Uterus (tissue), 3 donors: ENCODE measurements at regions not wholly inside any gene's neighbourhood (a gene's known extent, or its start where the extent isn't known, plus 50 kb on each side); places are given as distances from the start of the nearest gene placed in this dataset.

Experiments
- DNase-seq, 2 donors: peaks; one replicate each; pipeline ENCODE4 v3.0.0-alpha.2; 2019 to 2020
- H3K27ac ChIP-seq, 2 donors: fragments of 200-600 bp; sonication (generic); 1 replicate in 1 of 2; 2 replicates in 1 of 2; pipeline ENCODE4 v1.5.1; 2016 to 2018
- H3K27me3 ChIP-seq, 2 donors: fragments of 200-600 bp; sonication (generic); one replicate each; pipeline ENCODE4 v1.5.1; 2018 to 2019; ENCODE audit warnings: control low read depth in 1 of 2
- H3K36me3 ChIP-seq, 2 donors: fragments of 200-600 bp; sonication (generic); one replicate each; pipeline ENCODE4 v1.5.1; 2019; ENCODE audit warnings: control low read depth in 1 of 2
- H3K4me1 ChIP-seq, 2 donors: fragments of 200-600 bp; sonication (generic); one replicate each; pipeline ENCODE4 v1.5.1; 2018 to 2019; ENCODE audit warnings: control low read depth in 1 of 2
- H3K4me3 ChIP-seq, 2 donors: fragments of 200-600 bp; sonication (generic); 1 replicate in 1 of 2; 2 replicates in 1 of 2; pipeline ENCODE4 v1.5.1; 2018 to 2019; ENCODE audit warnings: mild to moderate bottlenecking in 1 of 2
- H3K9me3 ChIP-seq, 2 donors: fragments of 200-600 bp; sonication (generic); one replicate each; pipeline ENCODE4 v1.5.1; 2019; ENCODE audit warnings: control low read depth in 1 of 2
- POLR2A ChIP-seq, 2 donors: fragments of 450-650 bp; IDR thresholded peaks; one replicate each; pipeline ENCODE4 v1.6.1; 2016; ENCODE audit warnings: antibody characterized with exemption in 2 of 2, mild to moderate bottlenecking in 1 of 2, moderate library complexity in 1 of 2
- intact Hi-C: fragments of 100-400 bp; cut with DNase I; formaldehyde crosslinking; loops from one replicate; pipeline ENCODE4 v1.15.1; 2023; ENCODE audit warnings: low total_unique reads
- TF ChIP-seq, protein P1 (sequence below), 4 experiments: fragments of 200-600 bp in 2 of 4; fragments of 450-650 bp in 2 of 4; sonication (generic) in 2 of 4; IDR thresholded peaks; one replicate each; pipeline ENCODE4 v1.5.1; 2016 to 2019; ENCODE audit warnings: antibody characterized with exemption in 4 of 4, mild to moderate bottlenecking in 2 of 4, moderate library complexity in 1 of 4
- donor health status: DM: yes; HTN: yes; CAD: no.

DNA sequence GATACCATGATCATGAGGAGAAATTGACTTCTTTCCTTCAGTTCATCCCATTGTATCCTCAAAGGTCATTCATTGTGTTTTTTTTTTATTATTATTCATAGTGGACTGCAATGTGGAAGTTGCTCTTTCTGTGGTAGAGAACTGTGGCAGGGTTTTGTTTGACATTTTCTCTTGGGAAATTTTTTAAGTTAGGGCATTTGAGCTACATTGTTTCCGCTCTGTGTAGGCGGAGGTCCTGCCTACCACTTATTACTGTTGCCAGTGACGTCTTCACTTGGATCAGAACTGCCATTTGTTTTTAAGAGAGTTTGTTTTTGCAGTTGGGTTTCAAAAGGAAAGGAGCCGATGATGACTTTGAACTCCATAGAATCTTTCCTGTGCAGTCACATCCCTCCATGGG lies 287.4 kb upstream of the FMN2 start:
- H3K4me3 ChIP-seq: no peak overlapping the region
- no peaks in the 10 kb centered on the region for H3K4me1 ChIP-seq
- TF ChIP-seq, protein P1, sequence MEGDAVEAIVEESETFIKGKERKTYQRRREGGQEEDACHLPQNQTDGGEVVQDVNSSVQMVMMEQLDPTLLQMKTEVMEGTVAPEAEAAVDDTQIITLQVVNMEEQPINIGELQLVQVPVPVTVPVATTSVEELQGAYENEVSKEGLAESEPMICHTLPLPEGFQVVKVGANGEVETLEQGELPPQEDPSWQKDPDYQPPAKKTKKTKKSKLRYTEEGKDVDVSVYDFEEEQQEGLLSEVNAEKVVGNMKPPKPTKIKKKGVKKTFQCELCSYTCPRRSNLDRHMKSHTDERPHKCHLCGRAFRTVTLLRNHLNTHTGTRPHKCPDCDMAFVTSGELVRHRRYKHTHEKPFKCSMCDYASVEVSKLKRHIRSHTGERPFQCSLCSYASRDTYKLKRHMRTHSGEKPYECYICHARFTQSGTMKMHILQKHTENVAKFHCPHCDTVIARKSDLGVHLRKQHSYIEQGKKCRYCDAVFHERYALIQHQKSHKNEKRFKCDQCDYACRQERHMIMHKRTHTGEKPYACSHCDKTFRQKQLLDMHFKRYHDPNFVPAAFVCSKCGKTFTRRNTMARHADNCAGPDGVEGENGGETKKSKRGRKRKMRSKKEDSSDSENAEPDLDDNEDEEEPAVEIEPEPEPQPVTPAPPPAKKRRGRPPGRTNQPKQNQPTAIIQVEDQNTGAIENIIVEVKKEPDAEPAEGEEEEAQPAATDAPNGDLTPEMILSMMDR (IDR thresholded peaks at IDR 0.05): no peak
- TF ChIP-seq POLR2A (IDR thresholded peaks at IDR 0.05): no peak
- DNase-seq: no peak
- no peak overlapping the region for H3K27ac ChIP-seq
- intact Hi-C loops: no loop called here
- H3K36me3 ChIP-seq: no peaks in the 10 kb centered on the region
- H3K9me3 ChIP-seq: no peaks in the 10 kb centered on the region
- H3K27me3 ChIP-seq: no peaks in the 10 kb centered on the region

DNA sequence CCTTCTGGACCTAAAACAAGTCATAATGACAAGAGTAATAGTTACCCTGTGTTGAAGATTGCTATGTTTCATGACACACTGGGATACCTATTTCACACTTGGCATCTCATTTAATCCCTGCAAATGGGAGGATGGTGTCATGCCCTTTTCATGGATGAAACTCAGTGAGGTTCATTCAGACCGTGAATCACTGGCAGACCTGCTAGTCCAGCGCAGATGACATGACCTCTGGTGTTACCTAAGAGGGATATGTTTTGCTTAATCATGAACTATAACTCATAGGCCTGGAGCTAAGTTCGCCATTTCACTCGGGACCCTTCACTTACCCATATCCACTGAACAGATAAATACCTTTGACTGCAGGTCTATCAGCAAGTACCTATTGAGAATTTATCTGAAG lies 286.6 kb upstream of the FMN2 start:
- H3K9me3 ChIP-seq: no peaks in the 10 kb centered on the region
- DNase-seq: no peak
- peak overlapping the region; percentile 66 to 81 for H3K27ac ChIP-seq
- no peaks in the 10 kb centered on the region for H3K36me3 ChIP-seq
- H3K27me3 ChIP-seq: no peaks in the 10 kb centered on the region
- no peak for TF ChIP-seq POLR2A (IDR thresholded peaks at IDR 0.05)
- TF ChIP-seq, protein P1 (IDR thresholded peaks at IDR 0.05): no peak
- intact Hi-C loops: no loop called here
- no peaks in the 10 kb centered on the region for H3K4me1 ChIP-seq
- H3K4me3 ChIP-seq: no peak overlapping the region

DNA sequence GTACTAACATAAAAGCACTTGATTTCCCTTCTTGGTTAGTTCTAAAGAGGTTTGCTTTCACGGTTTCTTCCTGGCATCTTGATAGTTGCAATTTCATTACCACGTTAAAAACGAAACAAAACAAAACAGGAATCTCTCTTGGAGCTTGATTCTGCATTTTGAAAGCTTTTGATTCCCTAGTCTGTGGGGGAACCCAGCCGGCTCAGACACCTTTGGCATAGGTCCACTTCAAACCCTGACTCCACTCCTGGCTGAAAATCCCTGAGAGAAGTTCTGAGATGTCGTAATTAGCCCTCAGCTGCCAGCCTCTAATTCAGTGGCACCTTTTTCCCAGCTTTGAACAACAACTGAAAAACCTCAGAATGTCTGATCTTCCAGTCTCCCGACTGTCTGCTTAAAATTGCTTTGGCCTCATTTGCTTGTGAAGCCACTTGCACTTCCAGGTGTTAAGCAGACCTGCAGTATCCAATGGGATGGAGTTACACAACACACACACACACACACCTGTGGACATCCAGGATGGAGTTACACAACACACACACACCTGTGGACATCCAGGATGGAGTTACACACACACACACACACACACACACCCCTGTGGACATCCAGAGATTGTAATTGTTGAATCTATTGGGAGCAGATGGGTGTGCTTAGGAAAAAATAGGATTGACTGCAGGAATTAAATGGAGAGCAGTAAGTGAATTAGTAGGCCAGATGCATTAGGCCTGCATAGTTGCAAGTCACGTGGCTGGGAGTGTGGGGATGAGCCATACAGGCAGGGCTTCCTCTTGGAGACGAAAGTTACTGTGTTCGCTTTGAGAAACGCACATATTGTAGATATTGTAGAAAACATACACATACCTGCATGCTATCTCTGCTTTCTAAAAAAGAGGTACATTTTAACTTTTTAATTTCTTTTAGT lies 285.6 kb upstream of the FMN2 start:
- TF ChIP-seq POLR2A (IDR thresholded peaks at IDR 0.05): no peak
- TF ChIP-seq, protein P1 (IDR thresholded peaks at IDR 0.05): no peak
- no peaks in the 10 kb centered on the region for H3K27me3 ChIP-seq
- H3K4me3 ChIP-seq: peak overlapping the region; percentile 5 to 11
- no peak for DNase-seq
- H3K36me3 ChIP-seq: no peaks in the 10 kb centered on the region
- H3K27ac ChIP-seq: peak overlapping the region; percentile 66 to 81
- intact Hi-C loops: no loop called here
- H3K9me3 ChIP-seq: no peaks in the 10 kb centered on the region
- no peaks in the 10 kb centered on the region for H3K4me1 ChIP-seq

DNA sequence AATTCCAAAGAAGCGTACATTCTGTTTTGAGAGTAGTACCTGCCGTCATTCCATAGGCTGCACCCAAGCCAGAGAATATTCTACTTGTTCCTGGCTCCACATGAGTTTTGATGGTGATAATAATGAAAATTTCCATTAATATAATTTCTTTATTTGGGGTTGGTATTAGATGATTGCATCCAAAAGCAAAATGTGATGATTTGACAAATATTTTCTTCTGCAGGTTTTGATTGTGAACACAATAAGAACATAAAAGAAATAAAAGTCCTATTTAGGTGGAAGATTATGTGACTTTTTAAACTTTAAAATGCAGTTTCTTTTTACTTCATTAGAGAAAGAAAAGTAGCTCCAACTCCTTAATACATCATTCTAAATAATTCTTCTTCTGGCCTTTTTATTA lies 284.8 kb upstream of the FMN2 start:
- TF ChIP-seq, protein P1 (IDR thresholded peaks at IDR 0.05): no peak
- no peak for TF ChIP-seq POLR2A (IDR thresholded peaks at IDR 0.05)
- peak overlapping the region in 1 of 2 donors; percentile 81 for H3K27ac ChIP-seq
- H3K27me3 ChIP-seq: no peaks in the 10 kb centered on the region
- H3K4me3 ChIP-seq: no peak overlapping the region
- H3K36me3 ChIP-seq: no peaks in the 10 kb centered on the region
- no peaks in the 10 kb centered on the region for H3K4me1 ChIP-seq
- no peak for DNase-seq
- H3K9me3 ChIP-seq: no peaks in the 10 kb centered on the region
- intact Hi-C loops: no loop called here

DNA sequence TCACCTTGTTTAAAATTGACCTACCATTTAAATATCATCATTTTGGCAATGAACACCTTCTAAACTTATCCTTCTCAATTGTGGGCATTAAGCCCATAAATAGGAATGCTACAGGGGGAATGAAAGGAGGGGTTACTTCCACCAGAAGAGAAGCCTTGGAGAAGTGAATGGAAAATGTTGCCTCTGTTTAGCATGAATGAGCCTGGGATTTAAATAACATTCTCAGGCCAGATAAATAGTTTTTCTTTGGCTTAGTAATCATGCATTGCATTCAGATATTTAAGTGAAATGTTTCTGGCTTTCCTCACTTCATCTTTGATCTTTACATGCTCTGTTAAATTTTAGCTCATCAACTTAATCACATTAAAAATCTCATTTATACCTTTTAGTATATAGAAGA lies 284.3 kb upstream of the FMN2 start:
- Histone ChIP-seq H3K9me3 (no peaks in the 10 kb centered on the region), H3K27me3 (no peaks in the 10 kb centered on the region), H3K4me3 (no peak overlapping the region), H3K36me3 (no peaks in the 10 kb centered on the region), H3K27ac (peak overlapping the region in 1 of 2 donors; percentile 81), H3K4me1 (no peaks in the 10 kb centered on the region)
- TF ChIP-seq POLR2A (IDR thresholded peaks at IDR 0.05): no peak
- TF ChIP-seq, protein P1 (IDR thresholded peaks at IDR 0.05): no peak
- no peak for DNase-seq
- intact Hi-C loops: no loop called here
